Neural cell (in vitro differentiated cells): ENCODE measurements at regions not wholly inside any gene's neighbourhood (a gene's known extent, or its start where the extent isn't known, plus 50 kb on each side); places are given as distances from the start of the nearest gene placed in this dataset.

Source experiments
- CTCF ChIP-seq: fragments of 450-650 bp; IDR thresholded peaks from 2 replicates; pipeline ENCODE4 v1.5.1; 2014; ENCODE audit warnings: antibody characterized with exemption, mild to moderate bottlenecking, moderate library complexity; ENCODE audit not compliant: poor library complexity, severe bottlenecking
- EP300 ChIP-seq: fragments of 450-650 bp; conservative IDR thresholded peaks from 2 replicates; pipeline ENCODE4 v1.6.1; 2014; ENCODE audit warnings: antibody characterized with exemption, mild to moderate bottlenecking, moderate library complexity; ENCODE audit not compliant: poor library complexity, severe bottlenecking
- EZH2 ChIP-seq: fragments of 200-600, 300-800 bp; shearing (Covaris generic), sonication (generic); IDR thresholded peaks from 2 replicates; pipeline ENCODE4 v1.6.1; 2014; ENCODE audit warnings: antibody characterized with exemption, low read length, borderline replicate concordance, mild to moderate bottlenecking; ENCODE audit not compliant: insufficient read depth, poor library complexity, severe bottlenecking
- POLR2AphosphoS5 ChIP-seq: IDR thresholded peaks from 2 replicates; pipeline ENCODE4 v1.6.1; 2012
- RAD21 ChIP-seq: fragments of 450-650 bp; conservative IDR thresholded peaks from 2 replicates; pipeline ENCODE4 v1.6.1; 2014; ENCODE audit warnings: antibody characterized with exemption, mild to moderate bottlenecking, moderate library complexity
- REST ChIP-seq: IDR thresholded peaks from 2 replicates; pipeline ENCODE4 v1.6.1; 2012; ENCODE audit warnings: borderline replicate concordance
- SMC3 ChIP-seq: fragments of 450-650 bp; conservative IDR thresholded peaks from 2 replicates; pipeline ENCODE4 v1.6.1; 2014; ENCODE audit warnings: antibody characterized with exemption, mild to moderate bottlenecking, moderate library complexity; ENCODE audit not compliant: poor library complexity
- TAF1 ChIP-seq: IDR thresholded peaks from 2 replicates; pipeline ENCODE4 v1.6.1; 2012; ENCODE audit warnings: low read depth

DNA sequence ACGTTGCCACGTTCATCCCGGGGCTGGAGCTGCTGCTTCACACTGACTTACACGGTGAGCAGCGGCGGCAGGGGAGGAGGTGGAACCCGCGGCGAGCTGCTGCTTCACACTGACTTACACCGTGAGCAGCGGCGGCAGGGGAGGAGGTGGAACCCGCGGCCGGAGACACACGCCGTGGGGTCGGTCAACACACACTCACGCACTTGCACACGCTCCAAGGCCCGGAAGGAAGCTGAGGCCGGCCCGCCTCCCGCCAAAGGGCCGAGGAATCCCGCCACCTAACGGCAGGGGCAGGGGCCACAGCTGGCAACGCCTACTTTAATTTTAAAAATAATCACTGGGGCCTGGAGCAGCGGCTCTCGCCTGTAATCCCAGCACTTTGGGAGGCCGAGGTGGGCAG is 94.4 kb upstream of the FOXC1 start:
- TF ChIP-seq CTCF, result no peak
- no peak for TF ChIP-seq EZH2
- no peak for TF ChIP-seq REST
- TF ChIP-seq SMC3, result no peak
- no peak for TF ChIP-seq EP300
- TF ChIP-seq POLR2AphosphoS5, result no peak
- no peak for TF ChIP-seq TAF1
- no peak for TF ChIP-seq RAD21
